GM12891 (cell line): ENCODE measurements at regions not wholly inside any gene's neighbourhood (a gene's known extent, or its start where the extent isn't known, plus 50 kb on each side); places are given as distances from the start of the nearest gene placed in this dataset.
A peak's percentile ranks its signal among the peaks of the same experiment; 100 is the strongest.

Source experiments
- DNase-seq: peaks from one replicate; pipeline ENCODE4 v3.0.0; 2011; ENCODE audit warnings: low spot score; ENCODE audit not compliant: insufficient read length
- FAIRE-seq: peaks from 2 replicates; lab custom pipeline; 2011; peaks lifted over from hg19 to GRCh38; lab: Jason Lieb, UNC
- PAX5 ChIP-seq: IDR thresholded peaks from 2 replicates; pipeline ENCODE4 v1.6.1; 2011; ENCODE audit warnings: low read length, moderate library complexity, mild to moderate bottlenecking; ENCODE audit not compliant: insufficient read depth, severe bottlenecking
- POLR2A ChIP-seq: IDR thresholded peaks from 2 replicates; pipeline ENCODE4 v1.6.1; 2011; ENCODE audit warnings: low read depth, low read length, control low read depth
- POLR2AphosphoS5 ChIP-seq: IDR thresholded peaks from 2 replicates; pipeline ENCODE4 v1.6.1; 2011; ENCODE audit warnings: low read depth, low read length, control low read depth
- POU2F2 ChIP-seq: IDR thresholded peaks from 2 replicates; pipeline ENCODE4 v1.6.1; 2011; ENCODE audit warnings: low read depth, mild to moderate bottlenecking, control low read depth, low read length, moderate library complexity
- SPI1 ChIP-seq: IDR thresholded peaks from 2 replicates; pipeline ENCODE4 v1.6.1; 2011; ENCODE audit warnings: low read depth, low read length, control low read depth
- TAF1 ChIP-seq: IDR thresholded peaks from 2 replicates; pipeline ENCODE4 v1.6.1; 2011; ENCODE audit warnings: low read depth, low read length, control low read depth

GRCh38 chr12:97936165-97936564 is 473.6 kb downstream of the RMST start:
- FAIRE-seq = no peak
- DNase-seq = no peak
- TF ChIP-seq POLR2A (no peak), POLR2AphosphoS5 (no peak), SPI1 (no peak), TAF1 (no peak), POU2F2 (no peak), PAX5 (no peak)

- DNase-seq = no peak
- TF ChIP-seq TAF1 = no peak
- TF ChIP-seq PAX5 = no peak
- TF ChIP-seq POLR2AphosphoS5 = no peak
- no peak for TF ChIP-seq POLR2A
- TF ChIP-seq POU2F2 = no peak
- TF ChIP-seq SPI1 = no peak
- FAIRE-seq = no peak
Measured at GRCh38 chr12:97938031-97938430, 475.4 kb downstream of the RMST start.

- TF ChIP-seq POLR2A (no peak), POLR2AphosphoS5 (no peak), POU2F2 (no peak), SPI1 (no peak), PAX5 (no peak), TAF1 (no peak)
- DNase-seq = no peak
Measured at GRCh38 chr12:97939156-97939555, 476.6 kb downstream of the RMST start.

GRCh38 chr12:97940105-97940504 is 477.5 kb downstream of the RMST start:
- no peak for FAIRE-seq
- TF ChIP-seq POU2F2 (no peak), TAF1 (no peak)
- DNase-seq = no peak

More at GRCh38 chr12:97939156-97939555, 476.6 kb downstream of the RMST start:
- no peak for FAIRE-seq

GRCh38 chr12:97940629-97941028 is 478.0 kb downstream of the RMST start:
- TF ChIP-seq POU2F2 (no peak), POLR2AphosphoS5 (no peak), POLR2A (no peak), TAF1 (no peak), SPI1 (no peak)
- DNase-seq = no peak
- no peak for FAIRE-seq

GRCh38 chr12:97941686-97942354 is 479.2 kb downstream of the RMST start:
- FAIRE-seq (no peak), DNase-seq (no peak)
- TF ChIP-seq SPI1 = no peak
- TF ChIP-seq POU2F2 = no peak

GRCh38 chr12:97943359-97943758 is 480.8 kb downstream of the RMST start:
- DNase-seq = no peak
- FAIRE-seq = no peak

GRCh38 chr12:97944576-97944975 is 482.0 kb downstream of the RMST start:
- TF ChIP-seq PAX5 (no peak), POLR2AphosphoS5 (no peak), POU2F2 (no peak), SPI1 (no peak), POLR2A (no peak), TAF1 (no peak)
- FAIRE-seq (no peak), DNase-seq (no peak)

More at GRCh38 chr12:97943359-97943758, 480.8 kb downstream of the RMST start:
- no peak for TF ChIP-seq POLR2AphosphoS5

GRCh38 chr12:97946701-97947100 is 484.1 kb downstream of the RMST start:
- DNase-seq (no peak), FAIRE-seq (no peak)
- TF ChIP-seq POU2F2 = no peak
- 0 out of 2 replicates have a peak, but pooled peaks have one; percentile 13 for TF ChIP-seq SPI1

GRCh38 chr12:97948591-97948990 is 486.0 kb downstream of the RMST start:
- DNase-seq (no peak), FAIRE-seq (no peak)
- TF ChIP-seq PAX5 = no peak
- TF ChIP-seq POU2F2 = no peak
- TF ChIP-seq TAF1 = no peak
- TF ChIP-seq POLR2AphosphoS5 = no peak
- TF ChIP-seq POLR2A = no peak
- TF ChIP-seq SPI1 = no peak

- no peak for DNase-seq
- TF ChIP-seq SPI1 = no peak
- no peak for TF ChIP-seq TAF1
- TF ChIP-seq POLR2AphosphoS5 = no peak
- no peak for TF ChIP-seq POU2F2
- TF ChIP-seq POLR2A = no peak
- TF ChIP-seq PAX5 = no peak
- no peak for FAIRE-seq
Measured at GRCh38 chr12:97951239-97951638, 488.6 kb downstream of the RMST start.
